Neural cell (in vitro differentiated cells): ENCODE measurements at regions not wholly inside any gene's neighbourhood (a gene's known extent, or its start where the extent isn't known, plus 50 kb on each side); places are given as distances from the start of the nearest gene placed in this dataset.
"Not testable (repeated sequence)": the region's sequence is repeated elsewhere in the genome, so short reads cannot be mapped to it uniquely, and the experiment has no call there.

Experiments
- H2AFZ ChIP-seq: fragments of 200-600, 300-800 bp; sonication (generic), shearing (Covaris generic); 2 replicates; pipeline ENCODE4 v1.6.0; 2014; ENCODE audit warnings: low read depth, mild to moderate bottlenecking, antibody characterized with exemption, low read length, moderate library complexity
- H3F3A ChIP-seq: fragments of 200-600 bp; shearing (Covaris generic); 2 replicates; pipeline ENCODE4 v1.6.1; 2016; ENCODE audit warnings: mild to moderate bottlenecking, moderate library complexity, mixed read lengths, antibody characterized with exemption, low read length; ENCODE audit not compliant: insufficient read depth, poor library complexity, severe bottlenecking
- H3K27ac ChIP-seq: fragments of 200-600, 300-800 bp; sonication (generic), shearing (Covaris generic); 2 replicates; pipeline ENCODE4 v1.5.1; 2014; ENCODE audit warnings: mild to moderate bottlenecking, low read length, moderate library complexity
- H3K27me3 ChIP-seq: fragments of 300-800, 200-600 bp; sonication (generic), shearing (Covaris generic); 2 replicates; pipeline ENCODE4 v1.6.0; 2014; ENCODE audit warnings: mild to moderate bottlenecking, low read depth, low read length, moderate library complexity; ENCODE audit not compliant: insufficient read depth
- H3K36me3 ChIP-seq: fragments of 300-800, 200-600 bp; sonication (generic), shearing (Covaris generic); 2 replicates; pipeline ENCODE4 v1.5.1; 2014; ENCODE audit warnings: mild to moderate bottlenecking, antibody characterized with exemption, low read length, moderate library complexity; ENCODE audit not compliant: insufficient read depth
- H3K4me2 ChIP-seq: fragments of 300-800, 200-600 bp; sonication (generic), shearing (Covaris generic); 2 replicates; pipeline ENCODE4 v1.6.0; 2014; ENCODE audit warnings: mild to moderate bottlenecking, low read length
- H3K4me3 ChIP-seq: fragments of 300-800, 200-600 bp; sonication (generic), shearing (Covaris generic); 2 replicates; pipeline ENCODE4 v1.5.1; 2014; ENCODE audit warnings: mild to moderate bottlenecking, low read length, moderate library complexity
- H3K79me2 ChIP-seq: fragments of 200-600 bp; shearing (Covaris generic); replicated peaks from 2 replicates; pipeline ENCODE4 v1.6.0; 2014; ENCODE audit warnings: mild to moderate bottlenecking, low read length, moderate library complexity; ENCODE audit not compliant: insufficient read depth
- H3K9ac ChIP-seq: fragments of 300-800, 200-600 bp; sonication (generic), shearing (Covaris generic); 2 replicates; pipeline ENCODE4 v1.6.1; 2016; ENCODE audit warnings: mild to moderate bottlenecking, low read length, mixed read lengths
- H3K9me2 ChIP-seq: fragments of 200-600 bp; shearing (Covaris generic); 2 replicates; pipeline ENCODE4 v1.6.1; 2016; ENCODE audit warnings: mild to moderate bottlenecking, low read length, mixed read lengths; ENCODE audit not compliant: insufficient read depth
- H3K9me3 ChIP-seq: fragments of 200-600, 300-800 bp; sonication (generic), shearing (Covaris generic); 2 replicates; pipeline ENCODE4 v1.6.1; 2016; ENCODE audit warnings: mild to moderate bottlenecking, mixed run types, low read length, moderate library complexity, mixed read lengths
- H4K20me1 ChIP-seq: fragments of 200-600 bp; shearing (Covaris generic); 2 replicates; pipeline ENCODE4 v1.6.1; 2016; ENCODE audit warnings: mild to moderate bottlenecking, mixed run types; ENCODE audit not compliant: insufficient read depth
- CTCF ChIP-seq: fragments of 450-650 bp; IDR thresholded peaks from 2 replicates; pipeline ENCODE4 v1.5.1; 2014; ENCODE audit warnings: antibody characterized with exemption, mild to moderate bottlenecking, moderate library complexity; ENCODE audit not compliant: poor library complexity, severe bottlenecking
- EP300 ChIP-seq: fragments of 450-650 bp; conservative IDR thresholded peaks from 2 replicates; pipeline ENCODE4 v1.6.1; 2014; ENCODE audit warnings: antibody characterized with exemption, mild to moderate bottlenecking, moderate library complexity; ENCODE audit not compliant: poor library complexity, severe bottlenecking
- EZH2 ChIP-seq: fragments of 200-600, 300-800 bp; shearing (Covaris generic), sonication (generic); IDR thresholded peaks from 2 replicates; pipeline ENCODE4 v1.6.1; 2014; ENCODE audit warnings: antibody characterized with exemption, low read length, borderline replicate concordance, mild to moderate bottlenecking; ENCODE audit not compliant: insufficient read depth, poor library complexity, severe bottlenecking
- MXI1 ChIP-seq: fragments of 450-650 bp; conservative IDR thresholded peaks from 2 replicates; pipeline ENCODE4 v1.6.1; 2014; ENCODE audit warnings: antibody characterized with exemption, mild to moderate bottlenecking; ENCODE audit not compliant: poor library complexity, severe bottlenecking
- POLR2AphosphoS5 ChIP-seq: IDR thresholded peaks from 2 replicates; pipeline ENCODE4 v1.6.1; 2012
- RAD21 ChIP-seq: fragments of 450-650 bp; conservative IDR thresholded peaks from 2 replicates; pipeline ENCODE4 v1.6.1; 2014; ENCODE audit warnings: antibody characterized with exemption, mild to moderate bottlenecking, moderate library complexity
- REST ChIP-seq: IDR thresholded peaks from 2 replicates; pipeline ENCODE4 v1.6.1; 2012; ENCODE audit warnings: borderline replicate concordance
- SMC3 ChIP-seq: fragments of 450-650 bp; conservative IDR thresholded peaks from 2 replicates; pipeline ENCODE4 v1.6.1; 2014; ENCODE audit warnings: antibody characterized with exemption, mild to moderate bottlenecking, moderate library complexity; ENCODE audit not compliant: poor library complexity
- TAF1 ChIP-seq: IDR thresholded peaks from 2 replicates; pipeline ENCODE4 v1.6.1; 2012; ENCODE audit warnings: low read depth

GRCh38 chr21:35467566-35467965 lies 418.5 kb upstream of the RUNX1 start:
- no peak overlapping the region for H3K4me2 ChIP-seq

GRCh38 chr21:35466681-35467080 lies 417.6 kb upstream of the RUNX1 start:
- H3K4me2 ChIP-seq, H4K20me1 ChIP-seq, H3K4me3 ChIP-seq, H3K36me3 ChIP-seq, H3K9me3 ChIP-seq, H3K9ac ChIP-seq, H3K79me2 ChIP-seq, H3K27me3 ChIP-seq, H3F3A ChIP-seq, H3K27ac ChIP-seq, H3K9me2 ChIP-seq, H2AFZ ChIP-seq: not testable (repeated sequence)

More at GRCh38 chr21:35467566-35467965, 418.5 kb upstream of the RUNX1 start:
- Histone ChIP-seq H3K27ac (no peak overlapping the region), H3K79me2 (no peaks in the 10 kb centered on the region), H3K27me3 (no peaks in the 10 kb centered on the region), H3K9ac (no peak overlapping the region), H2AFZ (no peak overlapping the region), H3F3A (no peaks in the 10 kb centered on the region), H3K4me3 (no peak overlapping the region), H4K20me1 (no peaks in the 10 kb centered on the region), H3K9me3 (no peaks in the 10 kb centered on the region), H3K9me2 (no peaks in the 10 kb centered on the region), H3K36me3 (no peaks in the 10 kb centered on the region)
- no peak for TF ChIP-seq TAF1
- TF ChIP-seq MXI1: no peak
- TF ChIP-seq EZH2: no peak
- TF ChIP-seq CTCF: no peak
- TF ChIP-seq RAD21: no peak
- TF ChIP-seq EP300: no peak
- no peak for TF ChIP-seq REST
- no peak for TF ChIP-seq SMC3
- TF ChIP-seq POLR2AphosphoS5: no peak

- no peak overlapping the region for H3K9ac ChIP-seq
- no peaks in the 10 kb centered on the region for H3K27me3 ChIP-seq
- H3K9me2 ChIP-seq: no peaks in the 10 kb centered on the region
- no peaks in the 10 kb centered on the region for H3K79me2 ChIP-seq
- no peak overlapping the region for H3K4me2 ChIP-seq
- no peaks in the 10 kb centered on the region for H3K36me3 ChIP-seq
- H3K27ac ChIP-seq: no peak overlapping the region
- TF ChIP-seq POLR2AphosphoS5 (no peak), RAD21 (no peak), SMC3 (no peak), EP300 (no peak), CTCF (no peak), REST (no peak), EZH2 (no peak), TAF1 (no peak), MXI1 (no peak)
- no peaks in the 10 kb centered on the region for H3K9me3 ChIP-seq
- H3F3A ChIP-seq: no peaks in the 10 kb centered on the region
- no peaks in the 10 kb centered on the region for H4K20me1 ChIP-seq
- H3K4me3 ChIP-seq: no peak overlapping the region
- H2AFZ ChIP-seq: no peak overlapping the region
Observed at GRCh38 chr21:35465741-35466140, 416.6 kb upstream of the RUNX1 start.
